Fibroblast of mammary gland (primary cell): ENCODE measurements at regions not wholly inside any gene's neighbourhood (a gene's known extent, or its start where the extent isn't known, plus 50 kb on each side); places are given as distances from the start of the nearest gene placed in this dataset.
A peak's percentile ranks its signal among the peaks of the same experiment; 100 is the strongest.

Experiments used
- DNase-seq: peaks from one replicate; pipeline ENCODE4 v3.0.0-alpha.2; 2010; ENCODE audit warnings: low read depth
- H3K4me3 ChIP-seq: 2 replicates; pipeline ENCODE4 v1.5.1; 2011; ENCODE audit warnings: low read depth, mild to moderate bottlenecking, low read length, moderate library complexity; ENCODE audit not compliant: control insufficient read depth
- CTCF ChIP-seq: conservative IDR thresholded peaks from 2 replicates; pipeline ENCODE4 v1.5.1; 2011; ENCODE audit warnings: low read depth, low read length, inconsistent platforms; ENCODE audit not compliant: control insufficient read depth, insufficient read depth

GRCh38 chr12:92987362-92987761 lies 58.3 kb upstream of the EEA1 start:
- peak; percentile 84 for DNase-seq
- peak; percentile 56 for TF ChIP-seq CTCF
- H3K4me3 ChIP-seq: no peak overlapping the region

- no peak for TF ChIP-seq CTCF
- H3K4me3 ChIP-seq: no peak overlapping the region
- DNase-seq: no peak
Observed at GRCh38 chr12:92987846-92988621, 58.9 kb upstream of the EEA1 start.

- no peak overlapping the region for H3K4me3 ChIP-seq
- DNase-seq: no peak
- TF ChIP-seq CTCF: no peak
Observed at GRCh38 chr12:92988622-92989130, 59.6 kb upstream of the EEA1 start.

- no peak for DNase-seq
- H3K4me3 ChIP-seq: no peak overlapping the region
- no peak for TF ChIP-seq CTCF
Observed at GRCh38 chr12:92989715-92990484, 60.8 kb upstream of the EEA1 start.

GRCh38 chr12:92991134-92991533 lies 62.0 kb upstream of the EEA1 start:
- H3K4me3 ChIP-seq: no peak overlapping the region
- DNase-seq: no peak
- no peak for TF ChIP-seq CTCF

- DNase-seq: peak; percentile 65
- H3K4me3 ChIP-seq: no peak overlapping the region
- no peak for TF ChIP-seq CTCF
Observed at GRCh38 chr12:92992041-92992440, 62.9 kb upstream of the EEA1 start.
